Hepatocyte (in vitro differentiated cells): ENCODE measurements at regions not wholly inside any gene's neighbourhood (a gene's known extent, or its start where the extent isn't known, plus 50 kb on each side); places are given as distances from the start of the nearest gene placed in this dataset.

Source experiments
- DNase-seq: peaks from one replicate; pipeline ENCODE4 v3.0.0-alpha.2; 2016; ENCODE audit warnings: low spot score
- H2AFZ ChIP-seq: fragments of 200-600 bp; sonication (generic); 2 replicates; pipeline ENCODE4 v1.6.0; 2016; ENCODE audit warnings: antibody characterized with exemption, mild to moderate bottlenecking
- H3K27ac ChIP-seq: fragments of 200-600 bp; sonication (generic); 2 replicates; pipeline ENCODE4 v1.5.1; 2016; ENCODE audit warnings: mild to moderate bottlenecking
- H3K27me3 ChIP-seq: fragments of 200-600 bp; sonication (generic); 2 replicates; pipeline ENCODE4 v1.6.1; 2016
- H3K36me3 ChIP-seq: fragments of 200-600 bp; sonication (generic); replicated peaks from 2 replicates; pipeline ENCODE4 v1.5.1; 2016; ENCODE audit warnings: low read depth; ENCODE audit not compliant: insufficient read depth
- H3K4me1 ChIP-seq: fragments of 200-600 bp; sonication (generic); 2 replicates; pipeline ENCODE4 v1.5.1; 2016; ENCODE audit warnings: mild to moderate bottlenecking, moderate library complexity; ENCODE audit not compliant: insufficient read depth
- H3K4me2 ChIP-seq: fragments of 200-600 bp; sonication (generic); 2 replicates; pipeline ENCODE4 v1.6.0; 2016
- H3K4me3 ChIP-seq: fragments of 200-600 bp; sonication (generic); 2 replicates; pipeline ENCODE4 v1.5.1; 2016; ENCODE audit warnings: mild to moderate bottlenecking
- H3K79me2 ChIP-seq: fragments of 200-600 bp; sonication (generic); 2 replicates; pipeline ENCODE4 v1.6.0; 2017; ENCODE audit warnings: mild to moderate bottlenecking
- H3K9me2 ChIP-seq: fragments of 200-600 bp; sonication (generic); replicated peaks from 2 replicates; pipeline ENCODE4 v1.6.0; 2017; ENCODE audit warnings: mild to moderate bottlenecking; ENCODE audit not compliant: insufficient read depth
- H3K9me3 ChIP-seq: fragments of 200-600 bp; sonication (generic); 2 replicates; pipeline ENCODE4 v1.5.1; 2016; ENCODE audit warnings: low read depth, mild to moderate bottlenecking
- H4K20me1 ChIP-seq: fragments of 200-600 bp; sonication (generic); 2 replicates; pipeline ENCODE4 v1.6.0; 2016; ENCODE audit warnings: mild to moderate bottlenecking; ENCODE audit not compliant: insufficient read depth, poor library complexity, severe bottlenecking
- EZH2 ChIP-seq: fragments of 200-600 bp; sonication (generic); IDR thresholded peaks from 2 replicates; pipeline ENCODE4 v1.6.1; 2016; ENCODE audit warnings: antibody characterized with exemption, mild to moderate bottlenecking, borderline replicate concordance
- EZH2phosphoT487 ChIP-seq: fragments of 200-600 bp; sonication (generic); IDR thresholded peaks from one replicate; pipeline ENCODE4 v1.6.1; 2018; ENCODE audit warnings: antibody characterized with exemption, mild to moderate bottlenecking, low read depth, moderate library complexity; ENCODE audit not compliant: unreplicated experiment, severe bottlenecking
- WGBS: methylation state at CpG from one replicate; pipeline ENCODE4 v1.1.6; 2016; ENCODE audit warnings: low lambda C conversion rate; ENCODE audit errors: missing lambda C conversion rate; 5-methylcytosine and 5-hydroxymethylcytosine counted together
- TF ChIP-seq, protein P1 (sequence below): fragments of 200-600 bp; sonication (generic); IDR thresholded peaks from 2 replicates; pipeline ENCODE4 v1.5.1; 2016; ENCODE audit warnings: antibody characterized with exemption, mild to moderate bottlenecking; ENCODE audit not compliant: poor library complexity

DNA sequence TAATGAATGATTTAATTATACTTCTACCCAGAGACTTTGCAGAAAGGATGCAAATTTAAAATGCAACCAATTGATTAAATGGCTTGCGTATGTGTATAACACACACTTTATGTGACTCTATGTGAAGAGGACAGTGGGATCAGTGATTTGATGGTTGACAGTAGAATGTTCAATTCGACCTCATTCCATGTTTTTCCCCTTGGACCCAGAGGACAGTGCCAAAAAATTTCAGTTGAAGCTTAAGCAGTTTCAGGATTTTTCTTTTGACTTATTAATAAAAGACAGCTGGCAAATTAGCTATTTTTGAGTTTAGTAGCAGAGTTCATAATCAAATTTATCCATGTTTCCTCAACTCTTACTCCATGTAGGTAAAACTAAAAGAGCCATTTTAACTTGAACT, 742.4 kb upstream of the NR2F2 start:
- Histone ChIP-seq H3K4me2 (no peak overlapping the region), H2AFZ (no peak overlapping the region), H3K4me3 (no peak overlapping the region), H3K9me2 (no peaks in the 10 kb centered on the region), H3K27me3 (no peaks in the 10 kb centered on the region), H3K4me1 (no peaks in the 10 kb centered on the region), H4K20me1 (no peaks in the 10 kb centered on the region), H3K9me3 (no peaks in the 10 kb centered on the region), H3K36me3 (no peaks in the 10 kb centered on the region), H3K27ac (no peak overlapping the region), H3K79me2 (no peaks in the 10 kb centered on the region)
- TF ChIP-seq EZH2phosphoT487: no peak
- TF ChIP-seq, protein P1, sequence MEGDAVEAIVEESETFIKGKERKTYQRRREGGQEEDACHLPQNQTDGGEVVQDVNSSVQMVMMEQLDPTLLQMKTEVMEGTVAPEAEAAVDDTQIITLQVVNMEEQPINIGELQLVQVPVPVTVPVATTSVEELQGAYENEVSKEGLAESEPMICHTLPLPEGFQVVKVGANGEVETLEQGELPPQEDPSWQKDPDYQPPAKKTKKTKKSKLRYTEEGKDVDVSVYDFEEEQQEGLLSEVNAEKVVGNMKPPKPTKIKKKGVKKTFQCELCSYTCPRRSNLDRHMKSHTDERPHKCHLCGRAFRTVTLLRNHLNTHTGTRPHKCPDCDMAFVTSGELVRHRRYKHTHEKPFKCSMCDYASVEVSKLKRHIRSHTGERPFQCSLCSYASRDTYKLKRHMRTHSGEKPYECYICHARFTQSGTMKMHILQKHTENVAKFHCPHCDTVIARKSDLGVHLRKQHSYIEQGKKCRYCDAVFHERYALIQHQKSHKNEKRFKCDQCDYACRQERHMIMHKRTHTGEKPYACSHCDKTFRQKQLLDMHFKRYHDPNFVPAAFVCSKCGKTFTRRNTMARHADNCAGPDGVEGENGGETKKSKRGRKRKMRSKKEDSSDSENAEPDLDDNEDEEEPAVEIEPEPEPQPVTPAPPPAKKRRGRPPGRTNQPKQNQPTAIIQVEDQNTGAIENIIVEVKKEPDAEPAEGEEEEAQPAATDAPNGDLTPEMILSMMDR: no peak
- TF ChIP-seq EZH2: no peak
- 91% methylated on average over 2 of the region's 2 CpGs for WGBS
- no peak for DNase-seq

DNA sequence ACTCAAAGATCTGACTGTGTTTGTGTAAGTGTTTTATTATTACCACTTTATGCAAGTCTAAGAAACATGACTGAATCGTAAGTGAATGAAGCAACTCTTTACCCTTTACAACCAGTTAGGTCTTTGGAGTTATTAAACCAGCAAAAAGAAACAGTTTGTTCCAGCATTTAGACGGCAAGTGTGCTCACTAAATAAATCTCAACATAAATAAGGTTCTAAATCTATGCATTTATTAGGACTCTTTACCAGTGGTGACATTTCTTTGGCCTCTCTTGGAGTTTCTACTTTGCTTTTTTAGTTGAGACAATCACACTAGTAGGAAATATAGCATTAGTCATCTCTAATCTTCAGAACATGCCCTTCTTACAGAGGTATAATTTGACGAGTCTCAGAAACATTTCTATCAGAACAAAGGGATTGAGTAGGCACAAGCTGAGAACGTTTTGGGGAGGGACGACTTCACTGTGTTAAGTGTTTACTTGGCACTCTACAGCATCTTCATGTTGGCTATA, 739.9 kb upstream of the NR2F2 start:
- Histone ChIP-seq H3K9me3 (no peaks in the 10 kb centered on the region), H2AFZ (no peak overlapping the region), H3K27ac (no peak overlapping the region), H3K4me1 (no peaks in the 10 kb centered on the region), H3K27me3 (no peaks in the 10 kb centered on the region), H3K79me2 (no peaks in the 10 kb centered on the region), H3K4me3 (no peak overlapping the region), H3K4me2 (no peak overlapping the region), H4K20me1 (no peaks in the 10 kb centered on the region), H3K36me3 (no peaks in the 10 kb centered on the region), H3K9me2 (no peaks in the 10 kb centered on the region)
- TF ChIP-seq, protein P1: no peak
- no peak for TF ChIP-seq EZH2
- no peak for TF ChIP-seq EZH2phosphoT487
- WGBS: 63% methylated on average over 5 of the region's 5 CpGs
- DNase-seq: no peak

GRCh38 chr15:95591270-95591669, 739.2 kb upstream of the NR2F2 start:
- Histone ChIP-seq H3K9me2 (no peaks in the 10 kb centered on the region), H3K27me3 (no peaks in the 10 kb centered on the region), H3K36me3 (no peaks in the 10 kb centered on the region), H2AFZ (no peak overlapping the region), H3K4me1 (no peaks in the 10 kb centered on the region), H3K4me2 (no peak overlapping the region), H4K20me1 (no peaks in the 10 kb centered on the region), H3K79me2 (no peaks in the 10 kb centered on the region), H3K9me3 (no peaks in the 10 kb centered on the region), H3K4me3 (no peak overlapping the region), H3K27ac (no peak overlapping the region)
- WGBS: 94% methylated on average over 5 of the region's 5 CpGs
- DNase-seq: no peak
- TF ChIP-seq, protein P1: no peak
- no peak for TF ChIP-seq EZH2phosphoT487
- TF ChIP-seq EZH2: no peak

- 77% methylated on average over 3 of the region's 3 CpGs for WGBS
- no peaks in the 10 kb centered on the region for H3K27me3 ChIP-seq
- no peak for DNase-seq
- H3K4me3 ChIP-seq: no peak overlapping the region
- no peaks in the 10 kb centered on the region for H4K20me1 ChIP-seq
- H3K9me3 ChIP-seq: no peaks in the 10 kb centered on the region
- H3K4me1 ChIP-seq: no peaks in the 10 kb centered on the region
- TF ChIP-seq EZH2 (no peak), EZH2phosphoT487 (no peak)
- TF ChIP-seq, protein P1: no peak
- no peak overlapping the region for H2AFZ ChIP-seq
- no peaks in the 10 kb centered on the region for H3K36me3 ChIP-seq
- H3K4me2 ChIP-seq: no peak overlapping the region
- no peaks in the 10 kb centered on the region for H3K79me2 ChIP-seq
- H3K9me2 ChIP-seq: no peaks in the 10 kb centered on the region
- no peak overlapping the region for H3K27ac ChIP-seq
These were observed 738.6 kb upstream of the NR2F2 start for GRCh38 chr15:95591886-95592285.
